Endothelial cell of umbilical vein (primary cell): ENCODE measurements at regions not wholly inside any gene's neighbourhood (a gene's known extent, or its start where the extent isn't known, plus 50 kb on each side); places are given as distances from the start of the nearest gene placed in this dataset.

Source experiments
- BruUV-seq: library from RNA; stranded (reverse); fragments of 400-500 nt; replicated peaks from 2 replicates; lab custom pipeline; 2021; lab: Mats Ljungman, UMichigan
- CTCF ChIA-PET: fragments of 300-600, 350-600 bp; sonication (Branson Sonifier 250); formaldehyde crosslinking; loops from one replicate; lab custom pipeline; 2021; ENCODE audit warnings: antibody characterized with exemption, inconsistent platforms; lab: Charles Lee
- POLR2A ChIA-PET: fragments of 300-600, 350-600 bp; sonication (Branson Sonifier 250); formaldehyde crosslinking; loops from one replicate; lab custom pipeline; 2021; ENCODE audit warnings: antibody characterized with exemption, inconsistent platforms; lab: Charles Lee
- DNase-seq: peaks from one replicate; pipeline ENCODE4 v3.0.0-alpha.2; 2011; ENCODE audit warnings: low read depth, low spot score
- FAIRE-seq: peaks from 2 replicates; lab custom pipeline; 2011; peaks lifted over from hg19 to GRCh38; lab: Jason Lieb, UNC
- H2AFZ ChIP-seq: 2 replicates; pipeline ENCODE4 v1.6.0; 2012; ENCODE audit warnings: low read depth, low read length, control low read depth, inconsistent platforms
- H3K27ac ChIP-seq: 2 replicates; pipeline ENCODE4 v1.5.1; 2011; ENCODE audit warnings: low read depth, mild to moderate bottlenecking, control low read depth, low read length, moderate library complexity; ENCODE audit not compliant: insufficient read depth
- H3K27me3 ChIP-seq, 2 experiments: 2 replicates each; pipeline versions ENCODE4 v1.6.0 to v1.6.1; 2011; ENCODE audit warnings: low read length in 2 of 2, mixed read lengths in 1 of 2; ENCODE audit not compliant: control insufficient read depth in 2 of 2, insufficient read depth in 2 of 2
- H3K36me3 ChIP-seq, 2 experiments: 2 replicates in 1 of 2; 3 replicates in 1 of 2; pipeline ENCODE4 v1.5.1; 2011; ENCODE audit warnings: low read length in 2 of 2, mild to moderate bottlenecking in 1 of 2, moderate library complexity in 1 of 2; ENCODE audit not compliant: control insufficient read depth in 2 of 2, insufficient read depth in 2 of 2; ENCODE audit errors: extremely low read depth in 1 of 2
- H3K4me1 ChIP-seq: 3 replicates; pipeline ENCODE4 v1.5.1; 2011; ENCODE audit warnings: mild to moderate bottlenecking, low read length; ENCODE audit not compliant: control insufficient read depth, insufficient read depth; ENCODE audit errors: extremely low read depth
- H3K4me2 ChIP-seq: 2 replicates; pipeline ENCODE4 v1.6.1; 2011; ENCODE audit warnings: low read length, control low read depth, mixed read lengths; ENCODE audit not compliant: insufficient read depth
- H3K4me3 ChIP-seq, 3 experiments: fragments of 200-600 bp in 1 of 3; sonication (generic), shearing (Covaris generic) in 1 of 3; replicated peaks in 1 of 3; 2 replicates each; pipeline ENCODE4 v1.5.1; 2011 to 2016; ENCODE audit warnings: control low read depth in 3 of 3, low read length in 3 of 3, mild to moderate bottlenecking in 2 of 3, inconsistent platforms in 1 of 3, low read depth in 1 of 3, moderate library complexity in 1 of 3; ENCODE audit not compliant: insufficient read depth in 1 of 3
- H3K79me2 ChIP-seq: 2 replicates; pipeline ENCODE4 v1.6.0; 2012; ENCODE audit warnings: low read length, inconsistent platforms; ENCODE audit not compliant: control insufficient read depth, insufficient read depth
- H3K9ac ChIP-seq: replicated peaks from 2 replicates; pipeline ENCODE3; 2011; ENCODE audit warnings: low read length, control low read depth; ENCODE audit not compliant: insufficient read depth; ENCODE audit errors: extremely low read depth
- H3K9me1 ChIP-seq: replicated peaks from 3 replicates; pipeline ENCODE4 v1.6.0; 2011; ENCODE audit warnings: mild to moderate bottlenecking, low read length; ENCODE audit not compliant: control insufficient read depth, insufficient read depth; ENCODE audit errors: extremely low read depth
- H3K9me3 ChIP-seq: replicated peaks from 2 replicates; pipeline ENCODE4 v1.5.1; 2012; ENCODE audit warnings: low read length, inconsistent platforms; ENCODE audit not compliant: control insufficient read depth, insufficient read depth
- H4K20me1 ChIP-seq: replicated peaks from 2 replicates; pipeline ENCODE3; 2011; ENCODE audit warnings: mild to moderate bottlenecking, low read length; ENCODE audit not compliant: control insufficient read depth, insufficient read depth; ENCODE audit errors: extremely low read depth
- EZH2 ChIP-seq: IDR thresholded peaks from 2 replicates; pipeline ENCODE4 v1.6.1; 2012; ENCODE audit warnings: borderline replicate concordance, low read depth, mild to moderate bottlenecking, moderate library complexity, low read length, inconsistent platforms; ENCODE audit not compliant: severe bottlenecking
- FOS ChIP-seq: IDR thresholded peaks from 2 replicates; pipeline ENCODE4 v1.6.1; 2011; ENCODE audit warnings: mild to moderate bottlenecking, low read length, moderate library complexity, borderline replicate concordance; ENCODE audit not compliant: insufficient read depth
- GATA2 ChIP-seq: IDR thresholded peaks from 2 replicates; pipeline ENCODE4 v1.7.0; 2011; ENCODE audit warnings: low read depth, mild to moderate bottlenecking, moderate library complexity, mixed read lengths, low read length; ENCODE audit not compliant: insufficient read length, insufficient read depth
- JUN ChIP-seq: IDR thresholded peaks from 2 replicates; pipeline ENCODE4 v1.6.1; 2011; ENCODE audit warnings: borderline replicate concordance, low read depth; ENCODE audit not compliant: insufficient read length, insufficient read depth
- MYC ChIP-seq: IDR thresholded peaks from one replicate; pipeline ENCODE4 v1.6.1; 2011; ENCODE audit warnings: mild to moderate bottlenecking, low read depth, low read length
- POLR2A ChIP-seq: IDR thresholded peaks from 2 replicates; pipeline ENCODE4 v1.6.1; 2012; ENCODE audit warnings: low read depth, mild to moderate bottlenecking, control low read depth, low read length
- POLR2AphosphoS5 ChIP-seq: IDR thresholded peaks from 2 replicates; pipeline ENCODE4 v1.6.1; 2012; ENCODE audit warnings: low read depth, mild to moderate bottlenecking, control low read depth, low read length, moderate library complexity; ENCODE audit not compliant: insufficient read depth
- dilution Hi-C: fragments of 300-500 bp; cut with MboI; formaldehyde crosslinking; loops from one replicate; pipeline ENCODE4 v1.15.0; 2019; ENCODE audit warnings: low sequenced_read_pairs; ENCODE audit not compliant: extremely low pct_ligation_motif_present
- intact Hi-C: fragments of 100-400 bp; cut with micrococcal nuclease; formaldehyde crosslinking; loops from one replicate; pipeline ENCODE4 v1.10.0; 2022
- TF ChIP-seq, protein P1 (sequence below), 2 donors: IDR thresholded peaks; 1 replicate in 1 of 2; 2 replicates in 1 of 2; pipeline ENCODE4 v1.5.1; 2011; ENCODE audit warnings: low read length in 2 of 2, mild to moderate bottlenecking in 2 of 2, moderate library complexity in 2 of 2, control low read depth in 1 of 2, inconsistent platforms in 1 of 2, low read depth in 1 of 2; ENCODE audit not compliant: insufficient read depth in 1 of 2; ENCODE audit errors: extremely low read depth in 1 of 2
- TF ChIP-seq, protein P2 (sequence below): IDR thresholded peaks from 2 replicates; pipeline ENCODE4 v1.6.1; 2011; ENCODE audit not compliant: insufficient read depth, insufficient read length

DNA sequence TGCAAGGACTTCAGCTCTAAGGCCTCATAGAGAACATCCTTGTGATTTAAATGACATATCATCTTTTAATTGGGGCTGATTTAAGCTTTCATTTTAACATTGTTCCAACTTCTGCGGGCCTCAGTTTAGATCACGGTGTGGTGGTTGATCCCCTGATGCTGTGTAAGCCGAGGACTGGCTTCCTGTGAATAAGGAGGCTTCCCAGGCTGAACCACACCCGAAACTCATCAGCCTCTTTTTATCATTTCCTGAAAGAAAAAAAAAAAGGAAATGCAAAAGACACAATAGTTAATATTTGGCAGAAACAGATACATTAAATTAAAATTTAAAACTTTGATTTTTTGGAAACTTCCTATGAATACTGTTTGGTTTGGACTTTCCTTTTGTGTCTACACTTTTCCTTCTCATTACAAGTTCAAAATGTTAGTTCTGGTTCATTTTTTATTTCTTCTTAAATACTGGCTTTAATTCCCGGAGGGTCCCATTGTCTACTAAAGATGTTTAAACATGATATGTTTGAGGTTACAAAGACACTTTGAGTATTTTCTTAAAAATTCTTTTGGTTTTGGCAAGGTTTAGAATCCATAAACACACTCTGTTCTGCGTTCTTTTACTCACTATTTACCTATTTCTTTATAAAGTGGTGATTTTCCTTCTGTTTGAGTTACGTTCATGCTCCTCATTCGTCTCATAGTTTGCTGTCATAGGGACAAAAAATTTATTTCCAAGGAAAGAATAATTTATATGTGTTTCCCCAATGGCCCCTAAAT lies 230.0 kb upstream of the SULF2 start:
- no peaks in the 10 kb centered on the region for H3K9me3 ChIP-seq
- H4K20me1 ChIP-seq, result no peaks in the 10 kb centered on the region
- intact Hi-C loops (no loop called here), dilution Hi-C loops (no loop called here)
- no peaks in the 10 kb centered on the region for H3K27me3 ChIP-seq
- H2AFZ ChIP-seq, result no peak overlapping the region
- FAIRE-seq (no peak), DNase-seq (no peak)
- TF ChIP-seq EZH2 (no peak), GATA2 (no peak), MYC (no peak), POLR2AphosphoS5 (no peak), JUN (no peak), FOS (no peak), POLR2A (no peak)
- TF ChIP-seq, protein P1, sequence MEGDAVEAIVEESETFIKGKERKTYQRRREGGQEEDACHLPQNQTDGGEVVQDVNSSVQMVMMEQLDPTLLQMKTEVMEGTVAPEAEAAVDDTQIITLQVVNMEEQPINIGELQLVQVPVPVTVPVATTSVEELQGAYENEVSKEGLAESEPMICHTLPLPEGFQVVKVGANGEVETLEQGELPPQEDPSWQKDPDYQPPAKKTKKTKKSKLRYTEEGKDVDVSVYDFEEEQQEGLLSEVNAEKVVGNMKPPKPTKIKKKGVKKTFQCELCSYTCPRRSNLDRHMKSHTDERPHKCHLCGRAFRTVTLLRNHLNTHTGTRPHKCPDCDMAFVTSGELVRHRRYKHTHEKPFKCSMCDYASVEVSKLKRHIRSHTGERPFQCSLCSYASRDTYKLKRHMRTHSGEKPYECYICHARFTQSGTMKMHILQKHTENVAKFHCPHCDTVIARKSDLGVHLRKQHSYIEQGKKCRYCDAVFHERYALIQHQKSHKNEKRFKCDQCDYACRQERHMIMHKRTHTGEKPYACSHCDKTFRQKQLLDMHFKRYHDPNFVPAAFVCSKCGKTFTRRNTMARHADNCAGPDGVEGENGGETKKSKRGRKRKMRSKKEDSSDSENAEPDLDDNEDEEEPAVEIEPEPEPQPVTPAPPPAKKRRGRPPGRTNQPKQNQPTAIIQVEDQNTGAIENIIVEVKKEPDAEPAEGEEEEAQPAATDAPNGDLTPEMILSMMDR (IDR thresholded peaks at IDR 0.05; ENCODE audit: extremely low read depth in 1 of 2, insufficient read depth in 1 of 2, low read depth in 1 of 2, low read length in 2 of 2), result no peak
- TF ChIP-seq, protein P2, sequence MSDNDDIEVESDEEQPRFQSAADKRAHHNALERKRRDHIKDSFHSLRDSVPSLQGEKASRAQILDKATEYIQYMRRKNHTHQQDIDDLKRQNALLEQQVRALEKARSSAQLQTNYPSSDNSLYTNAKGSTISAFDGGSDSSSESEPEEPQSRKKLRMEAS, result no peak
- ChIA-PET CTCF (no interaction called here), POLR2A (no interaction called here)
- H3K9ac ChIP-seq, result no peak overlapping the region
- no peak overlapping the region for H3K27ac ChIP-seq
- H3K9me1 ChIP-seq, result no peaks in the 10 kb centered on the region
- no peaks in the 10 kb centered on the region for H3K36me3 ChIP-seq
- H3K4me2 ChIP-seq, result no peak overlapping the region
- H3K4me1 ChIP-seq, result no peaks in the 10 kb centered on the region
- no peak overlapping the region for H3K4me3 ChIP-seq
- no TSS peak for BruUV-seq
- no peaks in the 10 kb centered on the region for H3K79me2 ChIP-seq
